ENCODE measurements at regions not wholly inside any gene's neighbourhood (a gene's known extent, or its start where the extent isn't known, plus 50 kb on each side); places are given as distances from the start of the nearest gene placed in this dataset.

DNA sequence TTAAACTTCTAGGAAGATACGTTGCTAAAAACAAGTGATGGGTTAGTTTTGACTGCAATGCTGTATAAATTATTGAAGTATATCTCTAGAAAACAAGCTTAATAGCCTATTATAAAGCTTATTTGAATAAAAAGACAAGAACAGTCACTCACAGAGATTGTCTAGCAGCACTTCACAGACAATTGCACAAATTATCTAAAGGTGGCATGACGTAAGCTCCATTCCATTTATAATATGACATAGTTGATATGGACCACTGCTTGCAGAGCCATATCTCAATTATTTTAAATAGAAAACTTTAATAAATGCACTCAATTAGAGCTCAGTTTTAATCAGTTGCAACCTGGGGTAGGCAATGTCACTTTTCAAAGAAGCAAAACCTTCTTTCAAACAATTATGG, 319.9 kb upstream of the GBE1 start:
- Mint-ChIP-seq H3K4me3 (ENCODE audit: unreplicated experiment) (no peak overlapping the region), H3K4me1 (ENCODE audit: low read depth) (peaks cover 58% of the 10 kb centered on the region), H3K27me3 (ENCODE audit: low read depth) (no peaks in the 10 kb centered on the region), H3K9me3 (ENCODE audit: low read depth) (no peaks in the 10 kb centered on the region), H3K27ac (ENCODE audit: unreplicated experiment) (no peak overlapping the region), H3K36me3 (ENCODE audit: low read depth) (no peaks in the 10 kb centered on the region)
- TF ChIP-seq, protein P1, sequence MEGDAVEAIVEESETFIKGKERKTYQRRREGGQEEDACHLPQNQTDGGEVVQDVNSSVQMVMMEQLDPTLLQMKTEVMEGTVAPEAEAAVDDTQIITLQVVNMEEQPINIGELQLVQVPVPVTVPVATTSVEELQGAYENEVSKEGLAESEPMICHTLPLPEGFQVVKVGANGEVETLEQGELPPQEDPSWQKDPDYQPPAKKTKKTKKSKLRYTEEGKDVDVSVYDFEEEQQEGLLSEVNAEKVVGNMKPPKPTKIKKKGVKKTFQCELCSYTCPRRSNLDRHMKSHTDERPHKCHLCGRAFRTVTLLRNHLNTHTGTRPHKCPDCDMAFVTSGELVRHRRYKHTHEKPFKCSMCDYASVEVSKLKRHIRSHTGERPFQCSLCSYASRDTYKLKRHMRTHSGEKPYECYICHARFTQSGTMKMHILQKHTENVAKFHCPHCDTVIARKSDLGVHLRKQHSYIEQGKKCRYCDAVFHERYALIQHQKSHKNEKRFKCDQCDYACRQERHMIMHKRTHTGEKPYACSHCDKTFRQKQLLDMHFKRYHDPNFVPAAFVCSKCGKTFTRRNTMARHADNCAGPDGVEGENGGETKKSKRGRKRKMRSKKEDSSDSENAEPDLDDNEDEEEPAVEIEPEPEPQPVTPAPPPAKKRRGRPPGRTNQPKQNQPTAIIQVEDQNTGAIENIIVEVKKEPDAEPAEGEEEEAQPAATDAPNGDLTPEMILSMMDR (IDR thresholded peaks at IDR 0.05), result no peak
- no peak for DNase-seq (ENCODE audit: low spot score)

DNA sequence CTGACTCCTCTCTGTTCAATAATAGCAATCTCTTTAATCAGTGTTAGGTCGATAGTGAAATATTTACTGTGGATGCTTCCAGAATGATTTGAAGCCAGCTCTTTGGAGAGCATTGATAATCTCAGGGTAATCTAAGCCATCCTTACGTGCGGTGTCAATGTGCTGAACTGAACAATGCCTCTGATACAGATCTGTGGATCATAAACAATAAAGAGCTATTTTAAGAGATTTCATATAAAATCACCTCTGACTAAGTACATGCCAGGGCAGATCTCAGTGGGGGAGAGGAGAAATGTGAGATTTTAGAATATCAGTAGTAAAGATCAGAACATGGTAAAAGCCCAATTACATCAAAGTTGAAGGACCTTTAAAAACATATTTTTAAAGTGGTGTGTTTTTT, 319.3 kb upstream of the GBE1 start:
- no peak for DNase-seq (ENCODE audit: low spot score)
- no peak overlapping the region for H3K4me3 Mint-ChIP-seq (ENCODE audit: unreplicated experiment)

GRCh38 chr3:82080261-82080660, 318.8 kb upstream of the GBE1 start:
- Mint-ChIP-seq H3K4me3 (ENCODE audit: unreplicated experiment) (no peak overlapping the region), H3K9me3 (ENCODE audit: low read depth) (no peaks in the 10 kb centered on the region), H3K27ac (ENCODE audit: unreplicated experiment) (peak overlapping the region; percentile 68), H3K27me3 (ENCODE audit: low read depth) (no peaks in the 10 kb centered on the region), H3K36me3 (ENCODE audit: low read depth) (no peaks in the 10 kb centered on the region), H3K4me1 (ENCODE audit: low read depth) (peaks cover 47% of the 10 kb centered on the region)
- TF ChIP-seq, protein P1 (IDR thresholded peaks at IDR 0.05), result no peak
- DNase-seq (ENCODE audit: low spot score), result no peak

More for the DNA sequence above, 319.3 kb upstream of the GBE1 start:
- Mint-ChIP-seq H3K27ac (ENCODE audit: unreplicated experiment) (peak overlapping the region; percentile 68), H3K36me3 (ENCODE audit: low read depth) (no peaks in the 10 kb centered on the region), H3K4me1 (ENCODE audit: low read depth) (peaks cover 52% of the 10 kb centered on the region), H3K9me3 (ENCODE audit: low read depth) (no peaks in the 10 kb centered on the region), H3K27me3 (ENCODE audit: low read depth) (no peaks in the 10 kb centered on the region)
- TF ChIP-seq, protein P1 (IDR thresholded peaks at IDR 0.05), result no peak

- Mint-ChIP-seq H3K27me3 (ENCODE audit: low read depth) (no peaks in the 10 kb centered on the region), H3K4me1 (ENCODE audit: low read depth) (peaks cover 39% of the 10 kb centered on the region), H3K36me3 (ENCODE audit: low read depth) (no peaks in the 10 kb centered on the region), H3K4me3 (ENCODE audit: unreplicated experiment) (no peak overlapping the region), H3K27ac (ENCODE audit: unreplicated experiment) (no peak overlapping the region), H3K9me3 (ENCODE audit: low read depth) (no peaks in the 10 kb centered on the region)
- DNase-seq (ENCODE audit: low spot score), result no peak
- TF ChIP-seq, protein P1 (IDR thresholded peaks at IDR 0.05), result no peak
Observed at GRCh38 chr3:82079335-82079890, 318.0 kb upstream of the GBE1 start.

GRCh38 chr3:82078246-82078645, 316.8 kb upstream of the GBE1 start:
- no peak for DNase-seq (ENCODE audit: low spot score)
- H3K27ac Mint-ChIP-seq (ENCODE audit: unreplicated experiment), result no peak overlapping the region

More at GRCh38 chr3:82078246-82078645, 316.8 kb upstream of the GBE1 start:
- Mint-ChIP-seq H3K4me1 (ENCODE audit: low read depth) (peaks cover 33% of the 10 kb centered on the region), H3K4me3 (ENCODE audit: unreplicated experiment) (no peak overlapping the region), H3K9me3 (ENCODE audit: low read depth) (no peaks in the 10 kb centered on the region), H3K27me3 (ENCODE audit: low read depth) (no peaks in the 10 kb centered on the region), H3K36me3 (ENCODE audit: low read depth) (no peaks in the 10 kb centered on the region)
- TF ChIP-seq, protein P1 (IDR thresholded peaks at IDR 0.05), result no peak
